ENCODE measurements at regions not wholly inside any gene's neighbourhood (a gene's known extent, or its start where the extent isn't known, plus 50 kb on each side); places are given as distances from the start of the nearest gene placed in this dataset.

GRCh38 chr17:72416054-72416675 lies 295.3 kb downstream of the SOX9 start:
- no peak for TF ChIP-seq CTCF (IDR thresholded peaks at IDR 0.05)
- TF ChIP-seq POLR2A (IDR thresholded peaks at IDR 0.05) = no peak

Measured in heart left ventricle (tissue), 13 donors.